Ishikawa (cell line): ENCODE measurements at regions not wholly inside any gene's neighbourhood (a gene's known extent, or its start where the extent isn't known, plus 50 kb on each side); places are given as distances from the start of the nearest gene placed in this dataset.

Experiments used
- CEBPB ChIP-seq: IDR thresholded peaks from 2 replicates; pipeline ENCODE4 v1.6.1; 2012
- CREB1 ChIP-seq: IDR thresholded peaks from 2 replicates; pipeline ENCODE4 v1.6.1; 2012; ENCODE audit warnings: low read depth
- EGR1 ChIP-seq: IDR thresholded peaks from 2 replicates; pipeline ENCODE4 v1.6.1; 2012
- EP300 ChIP-seq: IDR thresholded peaks from 2 replicates; pipeline ENCODE4 v1.6.1; 2012; ENCODE audit warnings: borderline replicate concordance
- FOXM1 ChIP-seq: IDR thresholded peaks from 2 replicates; pipeline ENCODE4 v1.6.1; 2012; ENCODE audit warnings: low read depth, borderline replicate concordance
- NFIC ChIP-seq: IDR thresholded peaks from 2 replicates; pipeline ENCODE4 v1.6.1; 2012
- RAD21 ChIP-seq: IDR thresholded peaks from 2 replicates; pipeline ENCODE4 v1.6.1; 2012; ENCODE audit warnings: low read depth
- TAF1 ChIP-seq: IDR thresholded peaks from 2 replicates; pipeline ENCODE4 v1.6.1; 2012; ENCODE audit warnings: low read depth, mild to moderate bottlenecking
- TCF12 ChIP-seq: IDR thresholded peaks from 2 replicates; pipeline ENCODE4 v1.6.1; 2012; ENCODE audit warnings: low read depth
- TEAD4 ChIP-seq: IDR thresholded peaks from 2 replicates; pipeline ENCODE4 v1.6.1; 2012
- YY1 ChIP-seq: IDR thresholded peaks from 2 replicates; pipeline ENCODE4 v1.6.1; 2012; ENCODE audit warnings: low read depth
- ZBTB7A ChIP-seq: IDR thresholded peaks from 2 replicates; pipeline ENCODE4 v1.6.1; 2012; ENCODE audit warnings: low read depth
- TF ChIP-seq, protein P1 (sequence below): IDR thresholded peaks from 2 replicates; pipeline ENCODE4 v1.6.1; 2012
- TF ChIP-seq, protein P2 (sequence below): IDR thresholded peaks from 2 replicates; pipeline ENCODE4 v1.6.1; 2012; ENCODE audit warnings: low read depth, mild to moderate bottlenecking
- TF ChIP-seq, protein P3 (sequence below): IDR thresholded peaks from 2 replicates; pipeline ENCODE4 v1.6.1; 2012

DNA sequence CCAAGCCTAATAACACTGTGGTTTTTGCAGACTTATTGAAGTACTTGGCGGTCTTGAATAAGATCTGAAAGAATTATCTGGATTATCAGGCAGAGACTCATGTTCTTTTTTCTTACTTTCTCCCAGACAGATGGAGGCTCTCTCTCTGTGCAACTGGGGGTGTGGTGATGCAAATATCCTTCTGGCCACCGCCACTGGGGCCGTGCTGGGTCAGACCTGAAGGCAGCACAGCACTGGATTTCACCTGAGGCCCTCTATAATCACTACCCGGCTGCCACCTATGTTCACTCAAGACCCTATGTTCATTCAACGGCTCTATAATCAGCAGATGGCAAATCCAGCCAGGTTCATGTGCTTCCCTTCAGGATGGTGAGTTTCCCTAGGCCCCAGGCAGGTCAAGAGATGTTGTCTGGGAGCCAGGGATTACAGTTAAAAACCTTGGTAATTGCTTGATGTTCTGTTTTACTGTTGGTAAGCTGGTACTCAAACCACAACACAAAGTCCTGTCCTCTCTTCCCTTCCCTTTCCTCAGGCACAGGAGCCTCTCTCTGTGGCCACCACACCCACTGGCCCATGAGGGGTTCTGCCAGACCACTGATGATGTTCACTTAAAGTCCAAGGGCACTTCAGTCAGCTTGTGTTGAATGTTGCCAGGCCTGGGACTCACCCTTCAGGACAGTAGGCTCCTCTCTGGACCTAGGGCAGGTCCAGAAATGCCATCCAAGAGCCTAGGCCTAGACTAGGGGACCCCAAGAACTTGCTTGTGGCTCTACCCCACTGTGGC is 205.3 kb upstream of the GCFC2 start:
- TF ChIP-seq, protein P1, sequence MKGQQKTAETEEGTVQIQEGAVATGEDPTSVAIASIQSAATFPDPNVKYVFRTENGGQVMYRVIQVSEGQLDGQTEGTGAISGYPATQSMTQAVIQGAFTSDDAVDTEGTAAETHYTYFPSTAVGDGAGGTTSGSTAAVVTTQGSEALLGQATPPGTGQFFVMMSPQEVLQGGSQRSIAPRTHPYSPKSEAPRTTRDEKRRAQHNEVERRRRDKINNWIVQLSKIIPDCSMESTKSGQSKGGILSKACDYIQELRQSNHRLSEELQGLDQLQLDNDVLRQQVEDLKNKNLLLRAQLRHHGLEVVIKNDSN, result no peak
- TF ChIP-seq, protein P2, sequence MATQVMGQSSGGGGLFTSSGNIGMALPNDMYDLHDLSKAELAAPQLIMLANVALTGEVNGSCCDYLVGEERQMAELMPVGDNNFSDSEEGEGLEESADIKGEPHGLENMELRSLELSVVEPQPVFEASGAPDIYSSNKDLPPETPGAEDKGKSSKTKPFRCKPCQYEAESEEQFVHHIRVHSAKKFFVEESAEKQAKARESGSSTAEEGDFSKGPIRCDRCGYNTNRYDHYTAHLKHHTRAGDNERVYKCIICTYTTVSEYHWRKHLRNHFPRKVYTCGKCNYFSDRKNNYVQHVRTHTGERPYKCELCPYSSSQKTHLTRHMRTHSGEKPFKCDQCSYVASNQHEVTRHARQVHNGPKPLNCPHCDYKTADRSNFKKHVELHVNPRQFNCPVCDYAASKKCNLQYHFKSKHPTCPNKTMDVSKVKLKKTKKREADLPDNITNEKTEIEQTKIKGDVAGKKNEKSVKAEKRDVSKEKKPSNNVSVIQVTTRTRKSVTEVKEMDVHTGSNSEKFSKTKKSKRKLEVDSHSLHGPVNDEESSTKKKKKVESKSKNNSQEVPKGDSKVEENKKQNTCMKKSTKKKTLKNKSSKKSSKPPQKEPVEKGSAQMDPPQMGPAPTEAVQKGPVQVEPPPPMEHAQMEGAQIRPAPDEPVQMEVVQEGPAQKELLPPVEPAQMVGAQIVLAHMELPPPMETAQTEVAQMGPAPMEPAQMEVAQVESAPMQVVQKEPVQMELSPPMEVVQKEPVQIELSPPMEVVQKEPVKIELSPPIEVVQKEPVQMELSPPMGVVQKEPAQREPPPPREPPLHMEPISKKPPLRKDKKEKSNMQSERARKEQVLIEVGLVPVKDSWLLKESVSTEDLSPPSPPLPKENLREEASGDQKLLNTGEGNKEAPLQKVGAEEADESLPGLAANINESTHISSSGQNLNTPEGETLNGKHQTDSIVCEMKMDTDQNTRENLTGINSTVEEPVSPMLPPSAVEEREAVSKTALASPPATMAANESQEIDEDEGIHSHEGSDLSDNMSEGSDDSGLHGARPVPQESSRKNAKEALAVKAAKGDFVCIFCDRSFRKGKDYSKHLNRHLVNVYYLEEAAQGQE, result no peak
- TF ChIP-seq NFIC (no peak), TEAD4 (no peak), YY1 (no peak), TAF1 (no peak), CREB1 (no peak), FOXM1 (no peak), TCF12 (no peak)

DNA sequence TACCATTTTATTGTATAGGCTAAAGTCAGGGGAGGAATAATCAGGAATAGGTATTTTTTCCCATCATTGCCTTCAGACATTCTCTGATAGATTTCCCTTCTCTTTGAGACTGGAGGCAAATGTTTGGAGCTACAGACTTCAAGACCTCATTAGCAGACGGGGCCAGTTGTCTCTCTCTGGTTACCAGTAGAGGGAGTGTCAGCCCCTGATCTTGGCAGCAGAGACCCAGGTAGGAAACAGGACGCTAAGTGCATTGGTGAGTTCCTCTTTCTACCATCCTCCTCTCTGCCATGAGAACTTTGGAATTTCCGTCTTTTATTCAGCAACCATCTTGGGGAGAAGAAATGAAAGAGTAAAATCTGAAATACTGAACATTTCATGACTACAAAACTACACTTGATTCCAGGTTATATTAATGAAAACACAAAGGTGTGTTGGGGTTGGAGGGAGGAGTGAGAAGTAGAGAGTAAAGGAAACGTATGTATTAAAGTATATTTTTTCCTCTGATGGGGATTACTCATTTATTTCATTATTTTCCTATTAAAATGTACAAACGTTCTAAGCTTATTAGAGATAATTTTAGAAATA is 186.2 kb upstream of the GCFC2 start:
- TF ChIP-seq RAD21, result peak; percentile 54
- TF ChIP-seq, protein P1, result no peak

DNA sequence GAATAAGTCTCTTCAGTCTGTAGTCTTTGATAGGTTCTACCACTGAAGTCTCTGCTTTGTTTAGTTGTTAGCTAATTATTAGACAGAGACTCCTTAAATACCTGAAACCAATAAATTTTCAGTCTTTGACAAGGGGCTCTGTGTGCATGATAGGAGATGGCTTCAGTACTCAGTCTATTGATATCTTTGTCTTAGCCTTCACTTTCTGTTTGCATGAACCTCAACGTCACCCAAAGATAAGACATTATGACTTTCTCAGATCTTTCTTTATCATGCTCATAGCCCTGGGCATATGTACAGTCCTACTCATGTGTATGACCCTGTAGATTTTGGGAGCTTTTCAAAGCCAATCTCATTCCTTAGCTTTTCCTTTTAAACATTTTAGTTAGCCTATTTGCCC is 183.5 kb upstream of the GCFC2 start:
- no peak for TF ChIP-seq CEBPB

DNA sequence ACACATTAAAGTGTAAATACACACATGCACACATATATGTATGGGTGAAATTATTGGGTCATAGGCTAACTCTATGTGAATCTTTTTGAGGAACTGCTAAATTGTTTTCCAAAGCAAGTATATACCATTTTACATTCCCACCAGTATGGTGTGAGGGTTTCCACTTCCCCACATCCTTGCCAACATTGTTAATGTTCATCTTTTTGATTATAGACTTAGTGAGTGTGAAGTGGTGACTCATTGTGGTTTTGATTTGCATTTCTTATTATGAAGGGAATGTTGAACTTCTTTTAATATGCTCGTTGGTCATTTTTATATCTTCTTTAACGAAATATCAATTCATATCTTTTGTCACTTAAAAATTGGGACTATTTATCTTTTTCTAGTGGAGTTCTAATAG is 181.8 kb upstream of the GCFC2 start:
- TF ChIP-seq FOXM1, result no peak
- TF ChIP-seq NFIC, result no peak
- TF ChIP-seq ZBTB7A, result no peak

DNA sequence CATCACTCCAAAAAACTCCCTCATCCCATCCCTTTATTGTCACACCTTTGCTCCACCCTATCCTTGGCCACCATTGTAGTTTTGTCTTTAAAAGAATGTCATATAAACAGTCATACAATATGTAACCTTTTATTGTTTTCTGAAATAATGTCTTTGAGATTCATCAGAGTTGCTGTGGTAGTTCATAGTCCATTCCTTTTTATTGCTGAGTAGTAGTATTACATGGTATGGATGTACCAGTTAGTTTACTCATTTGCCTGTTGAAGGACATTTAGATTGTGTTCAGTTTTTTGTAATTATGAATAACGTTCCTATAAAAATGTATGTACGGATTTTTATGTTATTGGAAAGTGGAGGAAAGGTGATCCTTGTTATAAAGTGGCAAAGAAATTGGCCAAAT is 171.8 kb upstream of the GCFC2 start:
- TF ChIP-seq YY1, result no peak
- TF ChIP-seq TEAD4, result no peak
- TF ChIP-seq, protein P3, sequence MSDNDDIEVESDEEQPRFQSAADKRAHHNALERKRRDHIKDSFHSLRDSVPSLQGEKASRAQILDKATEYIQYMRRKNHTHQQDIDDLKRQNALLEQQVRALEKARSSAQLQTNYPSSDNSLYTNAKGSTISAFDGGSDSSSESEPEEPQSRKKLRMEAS, result no peak
- no peak for TF ChIP-seq CREB1
- no peak for TF ChIP-seq ZBTB7A
- no peak for TF ChIP-seq FOXM1
- TF ChIP-seq NFIC, result no peak

DNA sequence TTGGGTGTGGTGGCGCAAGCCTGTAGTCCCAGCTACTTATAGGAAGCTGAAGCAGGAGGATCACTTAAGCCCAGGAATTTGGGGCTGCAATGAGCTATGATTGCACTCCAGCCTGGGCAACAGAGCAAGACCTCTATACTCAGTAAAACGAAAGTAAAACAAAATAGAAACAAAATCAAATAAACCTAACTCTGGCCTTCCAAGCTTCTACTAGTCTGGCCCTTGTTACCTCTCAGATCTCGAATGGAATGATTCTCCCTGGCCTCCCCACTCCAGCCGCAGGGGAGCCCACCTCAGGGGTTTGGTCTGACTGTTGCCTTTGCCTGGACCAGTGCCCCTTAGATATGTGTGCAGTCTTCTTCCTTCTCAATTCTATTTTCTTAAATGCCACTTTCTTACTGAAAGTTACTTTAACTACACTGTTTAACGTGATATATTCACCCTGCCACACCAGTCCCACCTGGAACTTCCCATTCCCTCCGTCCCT is 160.0 kb upstream of the GCFC2 start:
- TF ChIP-seq, protein P1, result no peak
- TF ChIP-seq RAD21, result no peak
- TF ChIP-seq ZBTB7A, result no peak
- no peak for TF ChIP-seq YY1
- no peak for TF ChIP-seq NFIC

DNA sequence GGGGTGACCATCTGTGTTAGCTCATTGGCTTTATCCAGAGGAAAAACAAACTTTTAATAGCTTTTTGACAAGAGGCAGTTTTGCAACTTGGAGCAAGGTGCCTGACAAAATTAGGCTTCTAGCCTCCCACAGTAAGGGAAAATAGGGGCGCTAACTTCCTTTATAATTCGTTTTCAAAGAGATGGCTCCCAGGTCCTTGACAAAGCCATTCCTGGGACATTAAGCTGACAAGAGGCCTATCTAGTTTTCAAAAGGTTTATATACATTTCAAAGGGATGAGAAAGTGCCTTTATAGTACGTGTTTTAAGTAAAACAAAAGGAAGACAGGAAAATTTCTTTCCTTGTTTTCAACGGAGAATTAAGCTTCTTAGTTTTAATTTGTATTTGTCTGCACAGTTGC is 159.4 kb upstream of the GCFC2 start:
- no peak for TF ChIP-seq TCF12
- TF ChIP-seq EGR1, result no peak
- TF ChIP-seq RAD21, result no peak
- no peak for TF ChIP-seq CEBPB
- TF ChIP-seq TAF1, result no peak
- TF ChIP-seq, protein P3, result no peak
- TF ChIP-seq ZBTB7A, result no peak

DNA sequence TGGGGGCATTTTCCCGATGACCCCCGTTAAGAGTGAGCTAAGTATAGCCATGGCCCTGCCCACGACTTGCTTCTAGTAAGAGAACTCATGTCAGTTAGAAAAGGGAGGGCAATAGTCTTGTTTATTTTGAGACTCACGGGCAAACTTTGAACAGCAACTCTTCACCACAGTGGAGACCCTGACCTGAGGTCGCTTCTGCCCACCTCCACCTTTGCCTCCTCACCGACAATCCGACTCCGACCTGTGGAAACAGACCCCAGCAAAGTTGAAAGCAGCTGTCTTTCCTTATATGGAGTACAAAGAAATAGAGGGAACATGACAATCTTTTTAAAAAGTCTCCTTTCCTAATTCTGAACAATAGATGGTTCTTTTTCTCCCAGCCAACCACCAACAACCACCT is 155.0 kb upstream of the GCFC2 start:
- TF ChIP-seq CREB1 (no peak), TEAD4 (no peak), EGR1 (no peak), NFIC (no peak), RAD21 (no peak), TAF1 (no peak), YY1 (no peak), EP300 (no peak), FOXM1 (no peak), CEBPB (no peak), ZBTB7A (no peak), TCF12 (no peak)
- TF ChIP-seq, protein P2, result no peak
- TF ChIP-seq, protein P3, result no peak
- TF ChIP-seq, protein P1, result no peak
